ENCODE measurements at regions not wholly inside any gene's neighbourhood (a gene's known extent, or its start where the extent isn't known, plus 50 kb on each side); places are given as distances from the start of the nearest gene placed in this dataset.

- no peaks in the 10 kb centered on the region for H3K79me2 ChIP-seq (ENCODE audit: control insufficient read depth, insufficient read depth, low read length)
- no peak overlapping the region for H3K4me2 ChIP-seq (ENCODE audit: extremely low read depth, insufficient read depth, low read length)
- H3K27me3 ChIP-seq (ENCODE audit: control insufficient read depth, insufficient read depth, low read length), result no peaks in the 10 kb centered on the region
- H3K27ac ChIP-seq (ENCODE audit: insufficient read depth, low read length), result no peak overlapping the region
- TF ChIP-seq CTCF (conservative IDR thresholded peaks at IDR 0.05 in 1 of 2, IDR thresholded peaks at IDR 0.05 in 1 of 2; ENCODE audit: low read depth in 1 of 2, low read length in 2 of 2) (no peak), EZH2 (IDR thresholded peaks at IDR 0.05; ENCODE audit: low read length, missing control alignments) (no peak)
- H3K9me3 ChIP-seq (ENCODE audit: control insufficient read depth, insufficient read depth, low read depth, low read length), result no peaks in the 10 kb centered on the region
- H3K36me3 ChIP-seq (ENCODE audit: control insufficient read depth, insufficient read depth, low read length), result no peaks in the 10 kb centered on the region
- H4K20me1 ChIP-seq (ENCODE audit: control insufficient read depth, extremely low read depth, insufficient read depth, low read length), result no peaks in the 10 kb centered on the region
- H3K4me3 ChIP-seq (replicated peaks in 1 of 4; ENCODE audit: control extremely low read depth in 1 of 4, insufficient read depth in 1 of 4, low read depth in 3 of 4, low read length in 4 of 4), result no peak overlapping the region
- H3K9ac ChIP-seq (ENCODE audit: insufficient read depth, low read length), result no peak overlapping the region
- no peaks in the 10 kb centered on the region for H3K4me1 ChIP-seq (ENCODE audit: control insufficient read depth, extremely low read depth, insufficient read depth, low read length)
- no peak overlapping the region for H2AFZ ChIP-seq (ENCODE audit: low read length)
- no peak for DNase-seq (ENCODE audit: low read depth in 2 of 2)
These were observed 217.2 kb downstream of the ARL4C start for GRCh38 chr2:234279637-234280036.

GRCh38 chr2:234278556-234279255 is 218.2 kb downstream of the ARL4C start:
- TF ChIP-seq CTCF (conservative IDR thresholded peaks at IDR 0.05 in 1 of 2, IDR thresholded peaks at IDR 0.05 in 1 of 2; ENCODE audit: low read depth in 1 of 2, low read length in 2 of 2), result no peak
- TF ChIP-seq EZH2 (IDR thresholded peaks at IDR 0.05; ENCODE audit: low read length, missing control alignments), result no peak
- Histone ChIP-seq H3K4me2 (ENCODE audit: extremely low read depth, insufficient read depth, low read length) (no peak overlapping the region), H2AFZ (ENCODE audit: low read length) (no peak overlapping the region), H3K9me3 (ENCODE audit: control insufficient read depth, insufficient read depth, low read depth, low read length) (no peaks in the 10 kb centered on the region), H3K79me2 (ENCODE audit: control insufficient read depth, insufficient read depth, low read length) (no peaks in the 10 kb centered on the region), H3K27me3 (ENCODE audit: control insufficient read depth, insufficient read depth, low read length) (no peaks in the 10 kb centered on the region), H3K27ac (ENCODE audit: insufficient read depth, low read length) (no peak overlapping the region), H3K36me3 (ENCODE audit: control insufficient read depth, insufficient read depth, low read length) (no peaks in the 10 kb centered on the region), H3K4me1 (ENCODE audit: control insufficient read depth, extremely low read depth, insufficient read depth, low read length) (no peaks in the 10 kb centered on the region), H3K9ac (ENCODE audit: insufficient read depth, low read length) (no peak overlapping the region), H3K4me3 (replicated peaks in 1 of 4; ENCODE audit: control extremely low read depth in 1 of 4, insufficient read depth in 1 of 4, low read depth in 3 of 4, low read length in 4 of 4) (no peak overlapping the region), H4K20me1 (ENCODE audit: control insufficient read depth, extremely low read depth, insufficient read depth, low read length) (no peaks in the 10 kb centered on the region)
- no peak for DNase-seq (ENCODE audit: low read depth in 2 of 2)

DNA sequence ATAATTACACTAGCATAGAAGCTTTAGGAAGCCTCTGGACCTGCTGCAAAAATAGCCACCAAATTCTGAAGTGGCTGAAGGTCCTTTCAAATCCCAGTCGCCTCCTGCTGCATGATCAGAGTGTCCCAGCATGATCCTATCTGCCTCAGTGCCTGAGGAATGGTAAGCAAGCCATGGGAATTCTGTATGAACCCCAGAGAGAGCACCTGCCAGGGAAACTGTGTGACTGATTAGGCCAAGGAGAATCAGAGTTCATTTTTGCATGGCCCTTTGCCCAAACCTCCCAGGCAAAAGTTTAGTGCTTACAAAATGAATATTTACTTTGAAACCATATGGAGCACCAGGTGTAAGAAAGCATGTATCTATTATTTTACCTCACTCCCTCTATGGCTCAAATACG is 221.4 kb downstream of the ARL4C start:
- no peak overlapping the region for H3K9ac ChIP-seq (ENCODE audit: insufficient read depth, low read length)
- H4K20me1 ChIP-seq (ENCODE audit: control insufficient read depth, extremely low read depth, insufficient read depth, low read length), result no peaks in the 10 kb centered on the region
- no peaks in the 10 kb centered on the region for H3K36me3 ChIP-seq (ENCODE audit: control insufficient read depth, insufficient read depth, low read length)
- no peak for DNase-seq (ENCODE audit: low read depth in 2 of 2)
- H3K27ac ChIP-seq (ENCODE audit: insufficient read depth, low read length), result no peak overlapping the region
- H2AFZ ChIP-seq (ENCODE audit: low read length), result no peak overlapping the region
- no peak overlapping the region for H3K4me3 ChIP-seq (replicated peaks in 1 of 4; ENCODE audit: control extremely low read depth in 1 of 4, insufficient read depth in 1 of 4, low read depth in 3 of 4, low read length in 4 of 4)
- no peaks in the 10 kb centered on the region for H3K9me3 ChIP-seq (ENCODE audit: control insufficient read depth, insufficient read depth, low read depth, low read length)
- no peaks in the 10 kb centered on the region for H3K27me3 ChIP-seq (ENCODE audit: control insufficient read depth, insufficient read depth, low read length)
- no peak for TF ChIP-seq EZH2 (IDR thresholded peaks at IDR 0.05; ENCODE audit: low read length, missing control alignments)
- TF ChIP-seq CTCF (conservative IDR thresholded peaks at IDR 0.05 in 1 of 2, IDR thresholded peaks at IDR 0.05 in 1 of 2; ENCODE audit: low read depth in 1 of 2, low read length in 2 of 2), result no peak
- H3K4me2 ChIP-seq (ENCODE audit: extremely low read depth, insufficient read depth, low read length), result no peak overlapping the region
- no peaks in the 10 kb centered on the region for H3K79me2 ChIP-seq (ENCODE audit: control insufficient read depth, insufficient read depth, low read length)
- no peaks in the 10 kb centered on the region for H3K4me1 ChIP-seq (ENCODE audit: control insufficient read depth, extremely low read depth, insufficient read depth, low read length)

Measured in fibroblast of lung (primary cell).